ENCODE measurements at regions not wholly inside any gene's neighbourhood (a gene's known extent, or its start where the extent isn't known, plus 50 kb on each side); places are given as distances from the start of the nearest gene placed in this dataset.

GRCh38 chr9:32128546-32128945 lies 255.9 kb upstream of the ACO1 start:
- TF ChIP-seq CTCF (IDR thresholded peaks at IDR 0.05): no peak
- no peak for TF ChIP-seq POLR2A (IDR thresholded peaks at IDR 0.05)
